ENCODE measurements at regions not wholly inside any gene's neighbourhood (a gene's known extent, or its start where the extent isn't known, plus 50 kb on each side); places are given as distances from the start of the nearest gene placed in this dataset.
"Not testable (repeated sequence)": the region's sequence is repeated elsewhere in the genome, so short reads cannot be mapped to it uniquely, and the experiment has no call there.

GRCh38 chr14:48319823-48320222 is 644.4 kb upstream of the MDGA2 start:
- H3K4me3 ChIP-seq (ENCODE audit: low read length): no peak overlapping the region
- DNase-seq (ENCODE audit: low read depth): no peak
- TF ChIP-seq, protein P1, sequence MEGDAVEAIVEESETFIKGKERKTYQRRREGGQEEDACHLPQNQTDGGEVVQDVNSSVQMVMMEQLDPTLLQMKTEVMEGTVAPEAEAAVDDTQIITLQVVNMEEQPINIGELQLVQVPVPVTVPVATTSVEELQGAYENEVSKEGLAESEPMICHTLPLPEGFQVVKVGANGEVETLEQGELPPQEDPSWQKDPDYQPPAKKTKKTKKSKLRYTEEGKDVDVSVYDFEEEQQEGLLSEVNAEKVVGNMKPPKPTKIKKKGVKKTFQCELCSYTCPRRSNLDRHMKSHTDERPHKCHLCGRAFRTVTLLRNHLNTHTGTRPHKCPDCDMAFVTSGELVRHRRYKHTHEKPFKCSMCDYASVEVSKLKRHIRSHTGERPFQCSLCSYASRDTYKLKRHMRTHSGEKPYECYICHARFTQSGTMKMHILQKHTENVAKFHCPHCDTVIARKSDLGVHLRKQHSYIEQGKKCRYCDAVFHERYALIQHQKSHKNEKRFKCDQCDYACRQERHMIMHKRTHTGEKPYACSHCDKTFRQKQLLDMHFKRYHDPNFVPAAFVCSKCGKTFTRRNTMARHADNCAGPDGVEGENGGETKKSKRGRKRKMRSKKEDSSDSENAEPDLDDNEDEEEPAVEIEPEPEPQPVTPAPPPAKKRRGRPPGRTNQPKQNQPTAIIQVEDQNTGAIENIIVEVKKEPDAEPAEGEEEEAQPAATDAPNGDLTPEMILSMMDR (IDR thresholded peaks at IDR 0.05; ENCODE audit: insufficient read depth, low read depth, low read length, missing control alignments): no peak

- no peak for DNase-seq (ENCODE audit: low read depth)
- TF ChIP-seq, protein P1 (IDR thresholded peaks at IDR 0.05; ENCODE audit: insufficient read depth, low read depth, low read length, missing control alignments): no peak
- H3K4me3 ChIP-seq (ENCODE audit: low read length): no peak overlapping the region
Measured at GRCh38 chr14:48304729-48305128, 629.3 kb upstream of the MDGA2 start.

DNA sequence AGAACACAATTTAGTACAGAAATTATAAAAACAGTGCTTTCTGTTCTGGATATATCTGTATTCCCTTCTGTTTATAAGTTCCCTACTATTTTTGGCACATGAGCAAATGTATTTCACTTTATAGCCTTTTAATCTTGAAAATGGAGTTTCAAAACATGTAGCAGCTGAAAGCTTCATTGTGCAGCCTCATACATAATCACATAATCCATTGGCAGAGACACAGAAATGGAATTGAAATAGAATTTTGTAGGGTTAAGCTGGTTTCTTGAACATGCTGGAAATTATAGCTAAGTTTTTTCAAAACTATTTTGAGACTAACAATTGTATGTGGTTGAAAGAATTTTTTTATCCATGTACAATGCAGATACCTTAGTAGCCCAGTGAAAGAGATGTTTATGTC is 614.3 kb upstream of the MDGA2 start:
- no peak for DNase-seq (ENCODE audit: low read depth)
- TF ChIP-seq, protein P1 (IDR thresholded peaks at IDR 0.05; ENCODE audit: insufficient read depth, low read depth, low read length, missing control alignments): no peak
- no peak overlapping the region for H3K4me3 ChIP-seq (ENCODE audit: low read length)

GRCh38 chr14:48285217-48285616 is 609.8 kb upstream of the MDGA2 start:
- H3K4me3 ChIP-seq (ENCODE audit: low read length); DNase-seq (ENCODE audit: low read depth): not testable (repeated sequence)

GRCh38 chr14:48275301-48275700 is 599.9 kb upstream of the MDGA2 start:
- H3K4me3 ChIP-seq (ENCODE audit: low read length): no peak overlapping the region
- no peak for DNase-seq (ENCODE audit: low read depth)
- TF ChIP-seq, protein P1 (IDR thresholded peaks at IDR 0.05; ENCODE audit: insufficient read depth, low read depth, low read length, missing control alignments): no peak

GRCh38 chr14:48274826-48275225 is 599.4 kb upstream of the MDGA2 start:
- TF ChIP-seq, protein P1 (IDR thresholded peaks at IDR 0.05; ENCODE audit: insufficient read depth, low read depth, low read length, missing control alignments): no peak
- no peak overlapping the region for H3K4me3 ChIP-seq (ENCODE audit: low read length)
- no peak for DNase-seq (ENCODE audit: low read depth)

- H3K4me3 ChIP-seq (ENCODE audit: low read length); DNase-seq (ENCODE audit: low read depth): not testable (repeated sequence)
Measured at GRCh38 chr14:48267926-48268325, 592.5 kb upstream of the MDGA2 start.

DNA sequence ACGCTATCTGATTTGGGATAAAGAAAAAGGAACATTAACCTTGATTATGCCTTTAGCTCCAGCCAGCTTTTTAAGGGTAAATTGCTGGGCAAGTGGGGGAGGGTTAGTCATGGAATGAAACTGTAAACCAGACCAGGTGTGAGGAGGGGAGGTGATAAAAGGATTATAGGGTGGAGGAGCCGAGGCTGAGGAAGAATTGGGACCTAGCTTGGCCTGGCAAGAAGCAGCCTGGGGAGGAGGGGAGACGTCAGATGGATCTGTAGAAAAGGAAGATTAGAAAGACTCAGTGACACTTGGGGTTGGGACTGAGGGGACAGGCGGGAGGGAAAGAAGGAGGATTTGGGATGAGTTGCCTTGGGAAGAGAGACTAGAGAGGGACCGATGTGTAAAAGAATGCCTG is 590.8 kb upstream of the MDGA2 start:
- H3K4me3 ChIP-seq (ENCODE audit: low read length); DNase-seq (ENCODE audit: low read depth): not testable (repeated sequence)

- TF ChIP-seq, protein P1 (IDR thresholded peaks at IDR 0.05; ENCODE audit: insufficient read depth, low read depth, low read length, missing control alignments): no peak
- no peak overlapping the region for H3K4me3 ChIP-seq (ENCODE audit: low read length)
- DNase-seq (ENCODE audit: low read depth): no peak
Measured at GRCh38 chr14:48261436-48261835, 586.0 kb upstream of the MDGA2 start.

GRCh38 chr14:48260394-48261295 is 585.2 kb upstream of the MDGA2 start:
- H3K4me3 ChIP-seq (ENCODE audit: low read length): not testable (repeated sequence)

GRCh38 chr14:48259876-48260275 is 584.5 kb upstream of the MDGA2 start:
- DNase-seq (ENCODE audit: low read depth); H3K4me3 ChIP-seq (ENCODE audit: low read length): not testable (repeated sequence)

More at GRCh38 chr14:48260394-48261295, 585.2 kb upstream of the MDGA2 start:
- DNase-seq (ENCODE audit: low read depth): not testable (repeated sequence)

DNA sequence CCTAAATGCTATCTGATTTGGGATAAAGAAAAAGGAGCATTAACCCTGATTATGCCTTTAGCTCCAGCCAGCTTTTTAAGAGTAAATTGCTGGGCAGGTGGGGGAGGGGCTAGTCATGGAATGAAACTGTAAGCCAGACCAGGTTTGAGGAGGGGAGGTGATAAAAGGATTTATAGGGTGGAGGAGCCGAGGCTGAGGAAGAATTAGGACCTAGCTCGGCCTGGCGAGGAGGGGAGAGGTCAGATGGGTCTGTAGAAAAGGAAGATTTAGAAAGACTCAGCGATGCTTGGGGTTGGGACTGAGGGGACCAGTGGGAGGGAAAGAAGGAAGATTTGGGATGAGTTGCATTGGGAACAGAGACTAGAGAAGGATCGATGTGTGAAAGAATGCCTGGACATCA is 583.8 kb upstream of the MDGA2 start:
- not testable (repeated sequence) for DNase-seq (ENCODE audit: low read depth)

More for the DNA sequence above, 583.8 kb upstream of the MDGA2 start:
- H3K4me3 ChIP-seq (ENCODE audit: low read length): not testable (repeated sequence)

All from epithelial cell of esophagus (primary cell).